ENCODE measurements at regions not wholly inside any gene's neighbourhood (a gene's known extent, or its start where the extent isn't known, plus 50 kb on each side); places are given as distances from the start of the nearest gene placed in this dataset.

GRCh38 chr2:150963336-150963735, 298.3 kb downstream of the RBM43 start:
- Mint-ChIP-seq H3K27me3 (ENCODE audit: low read depth) (no peaks in the 10 kb centered on the region), H3K9me3 (peaks cover 8% of the 10 kb centered on the region), H3K27ac (ENCODE audit: unreplicated experiment) (no peak overlapping the region), H3K4me1 (no peaks in the 10 kb centered on the region), H3K4me3 (no peak overlapping the region), H3K36me3 (ENCODE audit: low read depth) (peaks cover 8% of the 10 kb centered on the region)
- no peak for DNase-seq (ENCODE audit: low read depth, low spot score)
- TF ChIP-seq, protein P1, sequence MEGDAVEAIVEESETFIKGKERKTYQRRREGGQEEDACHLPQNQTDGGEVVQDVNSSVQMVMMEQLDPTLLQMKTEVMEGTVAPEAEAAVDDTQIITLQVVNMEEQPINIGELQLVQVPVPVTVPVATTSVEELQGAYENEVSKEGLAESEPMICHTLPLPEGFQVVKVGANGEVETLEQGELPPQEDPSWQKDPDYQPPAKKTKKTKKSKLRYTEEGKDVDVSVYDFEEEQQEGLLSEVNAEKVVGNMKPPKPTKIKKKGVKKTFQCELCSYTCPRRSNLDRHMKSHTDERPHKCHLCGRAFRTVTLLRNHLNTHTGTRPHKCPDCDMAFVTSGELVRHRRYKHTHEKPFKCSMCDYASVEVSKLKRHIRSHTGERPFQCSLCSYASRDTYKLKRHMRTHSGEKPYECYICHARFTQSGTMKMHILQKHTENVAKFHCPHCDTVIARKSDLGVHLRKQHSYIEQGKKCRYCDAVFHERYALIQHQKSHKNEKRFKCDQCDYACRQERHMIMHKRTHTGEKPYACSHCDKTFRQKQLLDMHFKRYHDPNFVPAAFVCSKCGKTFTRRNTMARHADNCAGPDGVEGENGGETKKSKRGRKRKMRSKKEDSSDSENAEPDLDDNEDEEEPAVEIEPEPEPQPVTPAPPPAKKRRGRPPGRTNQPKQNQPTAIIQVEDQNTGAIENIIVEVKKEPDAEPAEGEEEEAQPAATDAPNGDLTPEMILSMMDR (conservative IDR thresholded peaks at IDR 0.05): no peak

- no peak overlapping the region for H3K4me3 Mint-ChIP-seq
- peaks cover 8% of the 10 kb centered on the region for H3K36me3 Mint-ChIP-seq (ENCODE audit: low read depth)
- no peaks in the 10 kb centered on the region for H3K27me3 Mint-ChIP-seq (ENCODE audit: low read depth)
- TF ChIP-seq, protein P1 (conservative IDR thresholded peaks at IDR 0.05): no peak
- peaks cover 17% of the 10 kb centered on the region for H3K9me3 Mint-ChIP-seq
- H3K4me1 Mint-ChIP-seq: no peaks in the 10 kb centered on the region
- no peak for DNase-seq (ENCODE audit: low read depth, low spot score)
- no peak overlapping the region for H3K27ac Mint-ChIP-seq (ENCODE audit: unreplicated experiment)
Observed at GRCh38 chr2:150955231-150955630, 306.4 kb downstream of the RBM43 start.

DNA sequence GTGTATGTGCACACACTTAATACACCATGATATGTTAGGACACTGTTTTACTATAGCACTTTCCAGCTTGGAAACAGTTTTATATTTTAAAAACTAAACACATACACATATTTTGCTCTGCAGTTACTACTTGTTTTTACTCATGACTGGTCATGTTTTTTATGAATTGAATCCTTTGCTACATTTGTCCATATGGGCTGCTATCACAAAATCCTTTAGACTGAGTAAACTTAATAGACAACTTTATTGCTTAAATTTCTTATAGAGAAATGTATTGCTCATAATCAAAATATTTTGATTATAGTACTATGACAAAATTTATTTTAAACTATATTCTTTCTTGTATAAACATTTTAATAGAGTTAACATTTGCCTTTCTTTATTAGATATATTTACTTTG, 314.8 kb downstream of the RBM43 start:
- no peak for DNase-seq (ENCODE audit: low read depth, low spot score)
- no peaks in the 10 kb centered on the region for H3K36me3 Mint-ChIP-seq (ENCODE audit: low read depth)
- H3K27me3 Mint-ChIP-seq (ENCODE audit: low read depth): no peaks in the 10 kb centered on the region
- no peaks in the 10 kb centered on the region for H3K4me1 Mint-ChIP-seq
- H3K4me3 Mint-ChIP-seq: no peak overlapping the region
- no peak overlapping the region for H3K27ac Mint-ChIP-seq (ENCODE audit: unreplicated experiment)
- H3K9me3 Mint-ChIP-seq: peaks cover 3% of the 10 kb centered on the region
- TF ChIP-seq, protein P1 (conservative IDR thresholded peaks at IDR 0.05): no peak

GRCh38 chr2:150944315-150944714, 317.3 kb downstream of the RBM43 start:
- Mint-ChIP-seq H3K27ac (ENCODE audit: unreplicated experiment) (no peak overlapping the region), H3K9me3 (peaks cover 3% of the 10 kb centered on the region), H3K36me3 (ENCODE audit: low read depth) (peaks cover 2% of the 10 kb centered on the region), H3K27me3 (ENCODE audit: low read depth) (no peaks in the 10 kb centered on the region), H3K4me3 (no peak overlapping the region), H3K4me1 (no peaks in the 10 kb centered on the region)
- DNase-seq (ENCODE audit: low read depth, low spot score): no peak
- TF ChIP-seq, protein P1 (conservative IDR thresholded peaks at IDR 0.05): no peak

- no peaks in the 10 kb centered on the region for H3K27me3 Mint-ChIP-seq (ENCODE audit: low read depth)
- no peak overlapping the region for H3K27ac Mint-ChIP-seq (ENCODE audit: unreplicated experiment)
- peaks cover 3% of the 10 kb centered on the region for H3K9me3 Mint-ChIP-seq
- TF ChIP-seq, protein P1 (conservative IDR thresholded peaks at IDR 0.05): no peak
- no peak for DNase-seq (ENCODE audit: low read depth, low spot score)
- H3K4me1 Mint-ChIP-seq: no peaks in the 10 kb centered on the region
- H3K36me3 Mint-ChIP-seq (ENCODE audit: low read depth): peaks cover 2% of the 10 kb centered on the region
- no peak overlapping the region for H3K4me3 Mint-ChIP-seq
Observed at GRCh38 chr2:150939087-150939486, 322.6 kb downstream of the RBM43 start.

DNA sequence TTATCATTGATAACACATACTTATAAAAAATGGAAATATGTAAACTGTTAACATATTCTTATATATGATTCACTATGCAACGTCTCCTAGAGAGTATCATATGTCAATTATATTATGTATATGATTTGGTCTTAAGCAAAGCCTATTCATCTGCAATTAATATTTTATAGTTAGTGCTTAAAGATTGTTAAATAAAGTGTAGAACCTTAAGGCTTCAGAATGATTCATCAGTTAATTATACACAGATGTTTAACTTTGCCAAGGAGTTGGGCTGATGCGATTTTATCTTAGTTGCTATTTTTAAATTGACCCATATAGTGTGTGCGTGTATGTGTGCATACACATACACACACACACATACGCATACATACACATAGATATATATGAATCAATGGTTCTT, 323.1 kb downstream of the RBM43 start:
- Mint-ChIP-seq H3K36me3 (ENCODE audit: low read depth) (peaks cover 2% of the 10 kb centered on the region), H3K27me3 (ENCODE audit: low read depth) (no peaks in the 10 kb centered on the region), H3K4me3 (no peak overlapping the region), H3K4me1 (no peaks in the 10 kb centered on the region), H3K27ac (ENCODE audit: unreplicated experiment) (no peak overlapping the region), H3K9me3 (peaks cover 3% of the 10 kb centered on the region)
- TF ChIP-seq, protein P1 (conservative IDR thresholded peaks at IDR 0.05): no peak
- no peak for DNase-seq (ENCODE audit: low read depth, low spot score)

Data from neural crest cell (in vitro differentiated cells).